GM12878 (cell line): ENCODE measurements at regions not wholly inside any gene's neighbourhood (a gene's known extent, or its start where the extent isn't known, plus 50 kb on each side); places are given as distances from the start of the nearest gene placed in this dataset.

Experiments used
- ATAC-seq: fragments of 200-7000 bp; cut with Tn5 transposase; 3 replicates; pipeline ENCODE4 v1.9.1; 2020; ENCODE audit warnings: mild to moderate bottlenecking, moderate library complexity
- BruUV-seq: library from RNA; stranded (reverse); fragments of 400-500 nt; replicated peaks from 2 replicates; lab custom pipeline; 2021; lab: Mats Ljungman, UMichigan
- CTCF ChIA-PET: fragments of 300-600 bp; sonication (Branson Sonifier 250); formaldehyde crosslinking; extraction: SDS; loops from one replicate; lab custom pipeline; 2021; ENCODE audit warnings: inconsistent platforms; lab: Yijun Ruan, JAX
- POLR2A ChIA-PET: fragments of 350-600 bp; formaldehyde crosslinking; extraction: SDS; loops from one replicate; lab custom pipeline; 2021; ENCODE audit warnings: inconsistent platforms; lab: Charles Lee
- RAD21 ChIA-PET: fragments of 300-600 bp; sonication (Branson Sonifier 250); formaldehyde crosslinking; loops from one replicate; lab custom pipeline; 2023; ENCODE audit warnings: antibody characterized with exemption; ENCODE audit not compliant: unreplicated experiment; lab: Charles Lee
- SMC1A ChIA-PET: fragments of 300-600 bp; sonication (Branson Sonifier 250); formaldehyde crosslinking; loops from one replicate; lab custom pipeline; 2023; ENCODE audit not compliant: unreplicated experiment, uncharacterized antibody; lab: Charles Lee
- DNase-seq: peaks from one replicate; pipeline ENCODE4 v3.0.0-alpha.2; 2011; ENCODE audit warnings: low read depth, low spot score
- FAIRE-seq: peaks from 3 replicates; lab custom pipeline; 2011; peaks lifted over from hg19 to GRCh38; lab: Jason Lieb, UNC
- H2AFZ ChIP-seq: 2 replicates; pipeline ENCODE4 v1.6.0; 2011; ENCODE audit warnings: low read depth, low read length, control low read depth; ENCODE audit not compliant: control insufficient read depth
- H3K27ac ChIP-seq: 2 replicates; pipeline ENCODE4 v1.5.1; 2011; ENCODE audit warnings: control low read depth; ENCODE audit not compliant: control insufficient read depth, insufficient read depth
- H3K27me3 ChIP-seq, 2 experiments: replicated peaks in 1 of 2; 2 replicates each; pipeline versions ENCODE4 v1.6.0 to v1.6.1; 2011; ENCODE audit warnings: low read length in 1 of 2; ENCODE audit not compliant: control insufficient read depth in 2 of 2, insufficient read depth in 2 of 2
- H3K36me3 ChIP-seq, 2 experiments: 2 replicates each; pipeline ENCODE4 v1.5.1; 2011; ENCODE audit warnings: low read length in 1 of 2; ENCODE audit not compliant: control insufficient read depth in 2 of 2, insufficient read depth in 2 of 2
- H3K4me1 ChIP-seq: 2 replicates; pipeline ENCODE4 v1.6.1; 2011; ENCODE audit warnings: mild to moderate bottlenecking, low read length, moderate library complexity, mixed read lengths; ENCODE audit not compliant: control insufficient read depth, insufficient read depth
- H3K4me2 ChIP-seq: 2 replicates; pipeline ENCODE4 v1.6.0; 2011; ENCODE audit warnings: control low read depth; ENCODE audit not compliant: control insufficient read depth, insufficient read depth
- H3K4me3 ChIP-seq: fragments of 200-600 bp; sonication (generic); 2 replicates; pipeline ENCODE4 v1.5.1; 2016
- H3K79me2 ChIP-seq: 2 replicates; pipeline ENCODE4 v1.6.0; 2011; ENCODE audit warnings: low read length; ENCODE audit not compliant: control insufficient read depth, insufficient read depth
- H3K9ac ChIP-seq: 2 replicates; pipeline ENCODE4 v1.8.0; 2011; ENCODE audit warnings: low read length, control low read depth, mixed read lengths; ENCODE audit not compliant: control insufficient read depth, insufficient read depth
- H3K9me3 ChIP-seq: replicated peaks from 3 replicates; pipeline ENCODE4 v1.5.1; 2011; ENCODE audit warnings: mild to moderate bottlenecking, low read length; ENCODE audit not compliant: control insufficient read depth, insufficient read depth
- H4K20me1 ChIP-seq: 2 replicates; pipeline ENCODE4 v1.6.0; 2011; ENCODE audit not compliant: control insufficient read depth, insufficient read depth
- SMAD5 ChIP-seq: IDR thresholded peaks from 2 replicates; pipeline ENCODE4 v1.6.1; 2016; ENCODE audit warnings: antibody characterized with exemption, low read depth
- WGBS: methylation state at CpG from one replicate; pipeline ENCODE4 v1.1.6; 2016; ENCODE audit warnings: low lambda C conversion rate; ENCODE audit not compliant: insufficient replicate concordance, insufficient coverage; ENCODE audit errors: missing lambda C conversion rate; 5-methylcytosine and 5-hydroxymethylcytosine counted together
- in situ Hi-C: fragments of 300-500 bp; cut with MboI; formaldehyde crosslinking; loops from 9 replicates; pipeline ENCODE4 v1.14.3; 2018; ENCODE audit warnings: mixed read lengths
- intact Hi-C: fragments of 100-400 bp; cut with micrococcal nuclease; formaldehyde crosslinking; loops from one replicate; pipeline ENCODE4 v1.14.2; 2022; ENCODE audit not compliant: unreplicated experiment
- TF ChIP-seq, protein P1 (sequence below): fragments of 450-650 bp; IDR thresholded peaks from 2 replicates; pipeline ENCODE4 v1.6.1; 2016; ENCODE audit warnings: mild to moderate bottlenecking, moderate library complexity, borderline replicate concordance

DNA sequence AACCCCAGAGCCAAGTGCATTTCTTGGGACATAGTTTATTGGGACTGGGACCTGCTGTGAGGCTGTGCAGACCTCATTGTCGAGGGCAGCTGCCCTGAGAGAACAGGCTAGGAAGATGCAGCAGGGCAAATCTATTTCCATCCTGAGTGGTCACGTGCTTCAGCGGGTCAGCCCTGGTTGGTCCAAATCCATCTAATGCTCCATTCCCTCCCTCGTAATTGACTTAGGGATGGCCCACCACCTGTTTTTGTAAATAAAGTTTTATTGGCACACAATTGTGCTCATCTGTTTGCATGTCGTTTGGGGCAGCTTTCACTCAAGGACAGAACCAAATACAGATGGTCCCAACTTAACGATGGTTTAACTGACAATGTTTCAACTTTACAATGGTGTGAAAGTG, 75.5 kb upstream of the ADGRE5 start:
- intact Hi-C loops: no loop called here
- no TSS peak for BruUV-seq
- no peak overlapping the region for H3K27ac ChIP-seq
- no peak for TF ChIP-seq SMAD5
- TF ChIP-seq, protein P1, sequence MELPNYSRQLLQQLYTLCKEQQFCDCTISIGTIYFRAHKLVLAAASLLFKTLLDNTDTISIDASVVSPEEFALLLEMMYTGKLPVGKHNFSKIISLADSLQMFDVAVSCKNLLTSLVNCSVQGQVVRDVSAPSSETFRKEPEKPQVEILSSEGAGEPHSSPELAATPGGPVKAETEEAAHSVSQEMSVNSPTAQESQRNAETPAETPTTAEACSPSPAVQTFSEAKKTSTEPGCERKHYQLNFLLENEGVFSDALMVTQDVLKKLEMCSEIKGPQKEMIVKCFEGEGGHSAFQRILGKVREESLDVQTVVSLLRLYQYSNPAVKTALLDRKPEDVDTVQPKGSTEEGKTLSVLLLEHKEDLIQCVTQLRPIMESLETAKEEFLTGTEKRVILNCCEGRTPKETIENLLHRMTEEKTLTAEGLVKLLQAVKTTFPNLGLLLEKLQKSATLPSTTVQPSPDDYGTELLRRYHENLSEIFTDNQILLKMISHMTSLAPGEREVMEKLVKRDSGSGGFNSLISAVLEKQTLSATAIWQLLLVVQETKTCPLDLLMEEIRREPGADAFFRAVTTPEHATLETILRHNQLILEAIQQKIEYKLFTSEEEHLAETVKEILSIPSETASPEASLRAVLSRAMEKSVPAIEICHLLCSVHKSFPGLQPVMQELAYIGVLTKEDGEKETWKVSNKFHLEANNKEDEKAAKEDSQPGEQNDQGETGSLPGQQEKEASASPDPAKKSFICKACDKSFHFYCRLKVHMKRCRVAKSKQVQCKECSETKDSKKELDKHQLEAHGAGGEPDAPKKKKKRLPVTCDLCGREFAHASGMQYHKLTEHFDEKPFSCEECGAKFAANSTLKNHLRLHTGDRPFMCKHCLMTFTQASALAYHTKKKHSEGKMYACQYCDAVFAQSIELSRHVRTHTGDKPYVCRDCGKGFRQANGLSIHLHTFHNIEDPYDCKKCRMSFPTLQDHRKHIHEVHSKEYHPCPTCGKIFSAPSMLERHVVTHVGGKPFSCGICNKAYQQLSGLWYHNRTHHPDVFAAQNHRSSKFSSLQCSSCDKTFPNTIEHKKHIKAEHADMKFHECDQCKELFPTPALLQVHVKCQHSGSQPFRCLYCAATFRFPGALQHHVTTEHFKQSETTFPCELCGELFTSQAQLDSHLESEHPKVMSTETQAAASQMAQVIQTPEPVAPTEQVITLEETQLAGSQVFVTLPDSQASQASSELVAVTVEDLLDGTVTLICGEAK: peak; percentile 94
- TF ChIP-seq, all 136 proteins: peak for 1
- no peak for FAIRE-seq
- DNase-seq: no peak
- Histone ChIP-seq H2AFZ (no peak overlapping the region), H3K4me2 (no peak overlapping the region), H3K36me3 (no peaks in the 10 kb centered on the region), H3K9me3 (peaks cover 1% of the 10 kb centered on the region; the same call in 2 of the 3 replicates), H3K27me3 (no peaks in the 10 kb centered on the region), H3K79me2 (no peaks in the 10 kb centered on the region), H4K20me1 (no peaks in the 10 kb centered on the region), H3K4me1 (peaks cover 34% of the 10 kb centered on the region), H3K9ac (no peak overlapping the region), H3K4me3 (no peak overlapping the region)
- ATAC-seq: no peak
- WGBS: 60% methylated on average over 6 of the region's 6 CpGs
- POLR2A ChIA-PET: interaction anchor here (0.6 kb wide), 1 partner anchor 65 kb away, joined by 4 read pairs; no protein-coding TSS in a partner anchor
- RAD21 ChIA-PET: no interaction called here
- CTCF ChIA-PET: interaction anchor here (1.2 to 1.5 kb wide), 2 partner anchors 13 to 42 kb away, joined by 4 read pairs; no protein-coding TSS in a partner anchor
- SMC1A ChIA-PET: interaction anchor here (1.2 kb wide), 1 partner anchor 23 kb away, joined by 3 read pairs; no protein-coding TSS in a partner anchor
- in situ Hi-C loops: no loop called here
